ENCODE measurements at regions not wholly inside any gene's neighbourhood (a gene's known extent, or its start where the extent isn't known, plus 50 kb on each side); places are given as distances from the start of the nearest gene placed in this dataset.

GRCh38 chr3:1774597-1774996 is 324.1 kb upstream of the CNTN4 start:
- intact Hi-C loops (cut with micrococcal nuclease), result no loop called here
- ATAC-seq (ENCODE audit: low read depth), result no peak
- Mint-ChIP-seq H3K36me3 (ENCODE audit: low read depth) (no peaks in the 10 kb centered on the region), H3K4me3 (no peak overlapping the region), H3K27ac (no peak overlapping the region), H3K9me3 (peaks cover 2% of the 10 kb centered on the region), H3K27me3 (no peaks in the 10 kb centered on the region), H3K4me1 (no peaks in the 10 kb centered on the region)
- ChIA-PET CTCF (no interaction called here), POLR2A (no interaction called here)
- no peak for TF ChIP-seq CTCF (IDR thresholded peaks at IDR 0.05)
- DNase-seq, result no peak

- CTCF ChIA-PET, result no interaction called here
- no peak for ATAC-seq (ENCODE audit: low read depth)
- Mint-ChIP-seq H3K27ac (no peak overlapping the region), H3K36me3 (ENCODE audit: low read depth) (no peaks in the 10 kb centered on the region), H3K9me3 (peaks cover 2% of the 10 kb centered on the region), H3K4me1 (no peaks in the 10 kb centered on the region), H3K4me3 (no peak overlapping the region), H3K27me3 (no peaks in the 10 kb centered on the region)
- DNase-seq, result no peak
- TF ChIP-seq CTCF (IDR thresholded peaks at IDR 0.05), result no peak
- intact Hi-C loops (cut with micrococcal nuclease), result no loop called here
- POLR2A ChIA-PET, result no interaction called here
These were observed 323.3 kb upstream of the CNTN4 start for GRCh38 chr3:1775321-1775720.

- no peaks in the 10 kb centered on the region for H3K36me3 Mint-ChIP-seq (ENCODE audit: low read depth)
- TF ChIP-seq CTCF (IDR thresholded peaks at IDR 0.05), result no peak
- ATAC-seq (ENCODE audit: low read depth) (no peak), DNase-seq (no peak)
- no peak overlapping the region for H3K27ac Mint-ChIP-seq
- H3K9me3 Mint-ChIP-seq, result peaks cover 3% of the 10 kb centered on the region
- intact Hi-C loops (cut with micrococcal nuclease), result no loop called here
- ChIA-PET POLR2A (no interaction called here), CTCF (interaction anchor here (0.7 kb wide), 1 partner anchor 180 kb away, joined by 3 read pairs; no protein-coding TSS in a partner anchor)
- H3K4me1 Mint-ChIP-seq, result no peaks in the 10 kb centered on the region
- H3K4me3 Mint-ChIP-seq, result no peak overlapping the region
- H3K27me3 Mint-ChIP-seq, result no peaks in the 10 kb centered on the region
These were observed 314.7 kb upstream of the CNTN4 start for GRCh38 chr3:1783995-1784394.

GRCh38 chr3:1787094-1787493 is 311.6 kb upstream of the CNTN4 start:
- intact Hi-C loops (cut with micrococcal nuclease), result no loop called here
- peaks cover 6% of the 10 kb centered on the region for H3K9me3 Mint-ChIP-seq
- POLR2A ChIA-PET, result no interaction called here

GRCh38 chr3:1792466-1792865 is 306.2 kb upstream of the CNTN4 start:
- Mint-ChIP-seq H3K36me3 (ENCODE audit: low read depth) (no peaks in the 10 kb centered on the region), H3K4me1 (no peaks in the 10 kb centered on the region), H3K27me3 (no peaks in the 10 kb centered on the region), H3K27ac (no peak overlapping the region), H3K9me3 (peaks cover 3% of the 10 kb centered on the region), H3K4me3 (no peak overlapping the region)
- TF ChIP-seq CTCF (IDR thresholded peaks at IDR 0.05), result no peak
- CTCF ChIA-PET, result no interaction called here
- no peak for DNase-seq
- POLR2A ChIA-PET, result no interaction called here
- intact Hi-C loops (cut with micrococcal nuclease), result no loop called here
- ATAC-seq (ENCODE audit: low read depth), result no peak

More at GRCh38 chr3:1787094-1787493, 311.6 kb upstream of the CNTN4 start:
- Mint-ChIP-seq H3K4me3 (no peak overlapping the region), H3K4me1 (no peaks in the 10 kb centered on the region), H3K36me3 (ENCODE audit: low read depth) (no peaks in the 10 kb centered on the region), H3K27ac (no peak overlapping the region), H3K27me3 (no peaks in the 10 kb centered on the region)
- CTCF ChIA-PET, result no interaction called here
- no peak for TF ChIP-seq CTCF (IDR thresholded peaks at IDR 0.05)
- no peak for ATAC-seq (ENCODE audit: low read depth)
- no peak for DNase-seq
